ENCODE measurements at regions not wholly inside any gene's neighbourhood (a gene's known extent, or its start where the extent isn't known, plus 50 kb on each side); places are given as distances from the start of the nearest gene placed in this dataset.

DNA sequence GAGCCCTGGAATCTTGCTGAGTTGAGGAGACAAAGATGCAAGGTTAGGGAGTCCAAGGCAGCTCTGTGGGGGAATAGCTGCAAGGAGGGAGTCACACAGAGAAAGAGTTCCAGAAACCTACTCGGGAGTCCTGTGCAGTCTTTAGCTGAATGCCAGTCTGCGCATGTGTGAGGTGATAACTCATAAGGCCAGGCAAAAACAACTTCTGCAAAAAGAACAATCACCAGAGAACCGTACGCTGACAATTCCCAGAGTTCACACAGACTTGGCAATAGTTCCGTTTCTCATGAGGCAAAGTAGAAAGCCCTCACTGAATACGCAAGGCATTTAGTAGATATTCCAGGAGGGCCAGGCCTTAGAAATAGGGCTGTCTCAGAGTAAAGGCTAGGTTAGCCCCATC is 135.2 kb upstream of the TAB2 start:
- TF ChIP-seq, protein P1, sequence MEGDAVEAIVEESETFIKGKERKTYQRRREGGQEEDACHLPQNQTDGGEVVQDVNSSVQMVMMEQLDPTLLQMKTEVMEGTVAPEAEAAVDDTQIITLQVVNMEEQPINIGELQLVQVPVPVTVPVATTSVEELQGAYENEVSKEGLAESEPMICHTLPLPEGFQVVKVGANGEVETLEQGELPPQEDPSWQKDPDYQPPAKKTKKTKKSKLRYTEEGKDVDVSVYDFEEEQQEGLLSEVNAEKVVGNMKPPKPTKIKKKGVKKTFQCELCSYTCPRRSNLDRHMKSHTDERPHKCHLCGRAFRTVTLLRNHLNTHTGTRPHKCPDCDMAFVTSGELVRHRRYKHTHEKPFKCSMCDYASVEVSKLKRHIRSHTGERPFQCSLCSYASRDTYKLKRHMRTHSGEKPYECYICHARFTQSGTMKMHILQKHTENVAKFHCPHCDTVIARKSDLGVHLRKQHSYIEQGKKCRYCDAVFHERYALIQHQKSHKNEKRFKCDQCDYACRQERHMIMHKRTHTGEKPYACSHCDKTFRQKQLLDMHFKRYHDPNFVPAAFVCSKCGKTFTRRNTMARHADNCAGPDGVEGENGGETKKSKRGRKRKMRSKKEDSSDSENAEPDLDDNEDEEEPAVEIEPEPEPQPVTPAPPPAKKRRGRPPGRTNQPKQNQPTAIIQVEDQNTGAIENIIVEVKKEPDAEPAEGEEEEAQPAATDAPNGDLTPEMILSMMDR (IDR thresholded peaks at IDR 0.05; ENCODE audit: insufficient read depth, low read length, poor library complexity, severe bottlenecking): no peak
- no peak for TF ChIP-seq EZH2phosphoT487 (conservative IDR thresholded peaks at IDR 0.05; ENCODE audit: low read length)

Measured in SU-DHL-6 (cell line).